HG03108 (cell line): ENCODE measurements at regions not wholly inside any gene's neighbourhood (a gene's known extent, or its start where the extent isn't known, plus 50 kb on each side); places are given as distances from the start of the nearest gene placed in this dataset.

Experiments
- ATAC-seq: cut with Tn5 transposase; IDR thresholded peaks from one replicate; pipeline ENCODE4 v1.9.1; 2021; ENCODE audit warnings: moderate library complexity; ENCODE audit not compliant: unreplicated experiment

GRCh38 chr16:86447228-86447627 is 63.1 kb upstream of the FOXF1 start:
- ATAC-seq = no peak

- no peak for ATAC-seq
These were observed 61.9 kb upstream of the FOXF1 start for GRCh38 chr16:86448306-86448890.

DNA sequence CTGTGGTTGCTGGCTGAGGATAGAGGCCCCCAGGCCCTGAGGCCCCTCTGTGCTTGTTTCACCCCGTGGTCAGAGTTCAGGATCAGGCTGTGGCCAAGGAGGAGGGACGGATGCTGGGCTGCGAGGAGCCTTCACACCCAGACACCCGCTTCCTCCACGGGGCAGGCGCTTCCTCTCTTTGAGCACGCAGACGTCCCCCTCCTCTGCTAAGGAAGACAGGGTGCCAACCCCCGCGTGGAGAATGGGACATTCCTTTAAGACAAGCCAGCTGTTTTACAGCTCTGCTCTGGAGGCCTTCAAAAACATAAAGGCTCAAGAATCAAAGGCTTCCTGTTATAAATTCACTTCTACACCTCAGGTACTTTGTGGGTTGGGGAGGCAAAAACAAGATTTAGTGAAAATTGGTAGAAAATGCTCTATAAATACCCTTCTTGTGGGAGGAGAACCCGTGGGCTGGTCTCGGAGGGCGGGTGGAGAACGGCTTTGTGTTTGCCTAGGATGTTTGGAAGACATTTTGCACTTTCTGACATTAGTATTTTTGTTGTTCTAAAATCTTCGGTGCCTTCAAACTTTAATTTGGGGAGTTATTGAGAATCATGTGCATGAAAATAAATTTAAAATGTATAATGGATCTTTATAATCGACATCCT is 60.8 kb upstream of the FOXF1 start:
- no peak for ATAC-seq

DNA sequence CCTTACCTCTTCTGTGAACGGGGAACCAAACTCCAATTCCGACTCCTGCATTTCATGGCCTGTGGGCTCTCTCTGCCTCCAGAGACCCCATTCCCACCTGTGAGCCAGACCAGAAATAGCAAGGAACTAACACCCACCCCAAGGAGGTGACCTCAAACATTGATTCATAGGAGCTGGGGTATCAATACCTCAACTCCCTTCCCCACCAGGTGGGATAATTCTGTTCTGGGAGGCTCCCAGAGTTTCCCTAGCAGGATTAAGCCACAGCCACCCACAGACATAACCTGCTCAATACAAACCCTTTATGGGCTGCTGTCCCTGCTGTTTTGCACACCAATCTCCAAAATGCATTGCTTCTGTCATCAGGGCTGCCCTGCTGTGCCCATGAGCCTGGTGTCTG is 59.6 kb upstream of the FOXF1 start:
- no peak for ATAC-seq

- no peak for ATAC-seq
These were observed 57.9 kb upstream of the FOXF1 start for GRCh38 chr16:86452451-86452850.

- ATAC-seq = no peak
These were observed 55.2 kb upstream of the FOXF1 start for GRCh38 chr16:86455116-86455515.

- no peak for ATAC-seq
These were observed 54.7 kb upstream of the FOXF1 start for GRCh38 chr16:86455640-86456039.

- no peak for ATAC-seq
These were observed 52.7 kb upstream of the FOXF1 start for GRCh38 chr16:86457501-86458148.

DNA sequence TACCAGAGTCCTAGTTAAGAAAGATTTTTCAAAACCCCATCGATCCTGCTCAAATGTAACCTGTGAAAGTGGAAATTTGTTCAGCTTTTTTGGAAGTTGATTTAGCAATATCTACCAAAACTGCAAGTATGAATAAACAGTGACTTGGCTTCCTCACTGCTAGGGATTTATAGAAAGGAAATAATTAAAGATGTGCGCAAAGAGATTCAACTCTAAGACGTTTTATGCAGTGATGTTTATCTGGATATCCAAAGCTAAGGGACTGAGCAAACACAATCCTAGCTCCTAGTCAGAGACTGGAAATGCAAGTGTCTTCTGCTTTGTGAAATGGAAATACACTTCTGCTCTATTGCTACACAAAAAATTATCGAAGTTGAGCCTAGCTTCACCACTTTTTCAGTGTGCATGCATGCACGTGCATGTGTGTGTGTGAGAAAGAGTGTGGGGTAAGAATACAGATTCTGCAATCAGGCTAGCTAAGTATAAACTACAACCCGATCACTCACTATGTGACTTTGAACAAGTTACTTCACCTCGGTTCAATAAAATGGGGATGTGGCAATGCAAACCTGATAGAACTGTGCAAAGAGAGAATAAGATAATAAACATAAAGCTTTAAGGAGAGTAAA is 52.1 kb upstream of the FOXF1 start:
- no peak for ATAC-seq

GRCh38 chr16:86459266-86459665 is 51.1 kb upstream of the FOXF1 start:
- no peak for ATAC-seq
